ENCODE measurements at regions not wholly inside any gene's neighbourhood (a gene's known extent, or its start where the extent isn't known, plus 50 kb on each side); places are given as distances from the start of the nearest gene placed in this dataset.

- TF ChIP-seq CTCF (IDR thresholded peaks at IDR 0.05; ENCODE audit: poor library complexity) (no peak), EZH2phosphoT487 (IDR thresholded peaks at IDR 0.05; ENCODE audit: low read depth, severe bottlenecking, unreplicated experiment) (no peak), EZH2 (IDR thresholded peaks at IDR 0.05; ENCODE audit: borderline replicate concordance) (no peak)
Observed at GRCh38 chr15:70602281-70602680, 161.1 kb downstream of the UACA start.

All from hepatocyte (in vitro differentiated cells).